ENCODE measurements at regions not wholly inside any gene's neighbourhood (a gene's known extent, or its start where the extent isn't known, plus 50 kb on each side); places are given as distances from the start of the nearest gene placed in this dataset.

GRCh38 chr2:38475567-38475881 lies 98.5 kb upstream of the ATL2 start:
- H3K4me3 ChIP-seq (ENCODE audit: low read depth, low read length): no peak overlapping the region
- no peak for DNase-seq (ENCODE audit: low read depth)
- TF ChIP-seq CTCF (IDR thresholded peaks at IDR 0.05; ENCODE audit: insufficient read depth, low read depth, low read length, missing control alignments): no peak

GRCh38 chr2:38474715-38475566 lies 97.9 kb upstream of the ATL2 start:
- TF ChIP-seq CTCF (IDR thresholded peaks at IDR 0.05; ENCODE audit: insufficient read depth, low read depth, low read length, missing control alignments): no peak
- peak; percentile 35 for DNase-seq (ENCODE audit: low read depth)
- H3K4me3 ChIP-seq (ENCODE audit: low read depth, low read length): no peak overlapping the region

- no peak overlapping the region for H3K4me3 ChIP-seq (ENCODE audit: low read depth, low read length)
- no peak for TF ChIP-seq CTCF (IDR thresholded peaks at IDR 0.05; ENCODE audit: insufficient read depth, low read depth, low read length, missing control alignments)
- peak; percentile 32 for DNase-seq (ENCODE audit: low read depth)
Measured at GRCh38 chr2:38474021-38474456, 97.0 kb upstream of the ATL2 start.

GRCh38 chr2:38473333-38474005 lies 96.4 kb upstream of the ATL2 start:
- H3K4me3 ChIP-seq (ENCODE audit: low read depth, low read length): no peak overlapping the region
- TF ChIP-seq CTCF (IDR thresholded peaks at IDR 0.05; ENCODE audit: insufficient read depth, low read depth, low read length, missing control alignments): no peak
- no peak for DNase-seq (ENCODE audit: low read depth)

GRCh38 chr2:38470115-38470514 lies 93.0 kb upstream of the ATL2 start:
- DNase-seq (ENCODE audit: low read depth): no peak
- no peak for TF ChIP-seq CTCF (IDR thresholded peaks at IDR 0.05; ENCODE audit: insufficient read depth, low read depth, low read length, missing control alignments)
- no peak overlapping the region for H3K4me3 ChIP-seq (ENCODE audit: low read depth, low read length)

GRCh38 chr2:38467768-38468455 lies 90.8 kb upstream of the ATL2 start:
- H3K4me3 ChIP-seq (ENCODE audit: low read depth, low read length): no peak overlapping the region
- no peak for TF ChIP-seq CTCF (IDR thresholded peaks at IDR 0.05; ENCODE audit: insufficient read depth, low read depth, low read length, missing control alignments)
- DNase-seq (ENCODE audit: low read depth): no peak
